H1 (cell line): ENCODE measurements at regions not wholly inside any gene's neighbourhood (a gene's known extent, or its start where the extent isn't known, plus 50 kb on each side); places are given as distances from the start of the nearest gene placed in this dataset.

Source experiments
- POU5F1 ChIP-seq: IDR thresholded peaks from 2 replicates; pipeline ENCODE4 v1.6.1; 2011; ENCODE audit warnings: low read depth, mild to moderate bottlenecking, low read length, moderate library complexity

GRCh38 chr1:177820213-177820612 is 149.6 kb downstream of the SEC16B start (continued):
- TF ChIP-seq POU5F1: no peak
